Endothelial cell of umbilical vein (primary cell): ENCODE measurements at regions not wholly inside any gene's neighbourhood (a gene's known extent, or its start where the extent isn't known, plus 50 kb on each side); places are given as distances from the start of the nearest gene placed in this dataset.
A peak's percentile ranks its signal among the peaks of the same experiment; 100 is the strongest.

Experiments
- BruUV-seq: library from RNA; stranded (reverse); fragments of 400-500 nt; replicated peaks from 2 replicates; lab custom pipeline; 2021; lab: Mats Ljungman, UMichigan
- CTCF ChIA-PET: fragments of 300-600, 350-600 bp; sonication (Branson Sonifier 250); formaldehyde crosslinking; loops from one replicate; lab custom pipeline; 2021; ENCODE audit warnings: antibody characterized with exemption, inconsistent platforms; lab: Charles Lee
- POLR2A ChIA-PET: fragments of 300-600, 350-600 bp; sonication (Branson Sonifier 250); formaldehyde crosslinking; loops from one replicate; lab custom pipeline; 2021; ENCODE audit warnings: antibody characterized with exemption, inconsistent platforms; lab: Charles Lee
- DNase-seq: peaks from one replicate; pipeline ENCODE4 v3.0.0-alpha.2; 2011; ENCODE audit warnings: low read depth, low spot score
- FAIRE-seq: peaks from 2 replicates; lab custom pipeline; 2011; peaks lifted over from hg19 to GRCh38; lab: Jason Lieb, UNC
- H2AFZ ChIP-seq: 2 replicates; pipeline ENCODE4 v1.6.0; 2012; ENCODE audit warnings: low read depth, low read length, control low read depth, inconsistent platforms
- H3K27ac ChIP-seq: 2 replicates; pipeline ENCODE4 v1.5.1; 2011; ENCODE audit warnings: low read depth, mild to moderate bottlenecking, control low read depth, low read length, moderate library complexity; ENCODE audit not compliant: insufficient read depth
- H3K27me3 ChIP-seq, 2 experiments: 2 replicates each; pipeline versions ENCODE4 v1.6.0 to v1.6.1; 2011; ENCODE audit warnings: low read length in 2 of 2, mixed read lengths in 1 of 2; ENCODE audit not compliant: control insufficient read depth in 2 of 2, insufficient read depth in 2 of 2
- H3K36me3 ChIP-seq, 2 experiments: 2 replicates in 1 of 2; 3 replicates in 1 of 2; pipeline ENCODE4 v1.5.1; 2011; ENCODE audit warnings: low read length in 2 of 2, mild to moderate bottlenecking in 1 of 2, moderate library complexity in 1 of 2; ENCODE audit not compliant: control insufficient read depth in 2 of 2, insufficient read depth in 2 of 2; ENCODE audit errors: extremely low read depth in 1 of 2
- H3K4me1 ChIP-seq: 3 replicates; pipeline ENCODE4 v1.5.1; 2011; ENCODE audit warnings: mild to moderate bottlenecking, low read length; ENCODE audit not compliant: control insufficient read depth, insufficient read depth; ENCODE audit errors: extremely low read depth
- H3K4me2 ChIP-seq: 2 replicates; pipeline ENCODE4 v1.6.1; 2011; ENCODE audit warnings: low read length, control low read depth, mixed read lengths; ENCODE audit not compliant: insufficient read depth
- H3K4me3 ChIP-seq, 3 experiments: fragments of 200-600 bp in 1 of 3; sonication (generic), shearing (Covaris generic) in 1 of 3; replicated peaks in 1 of 3; 2 replicates each; pipeline ENCODE4 v1.5.1; 2011 to 2016; ENCODE audit warnings: control low read depth in 3 of 3, low read length in 3 of 3, mild to moderate bottlenecking in 2 of 3, inconsistent platforms in 1 of 3, low read depth in 1 of 3, moderate library complexity in 1 of 3; ENCODE audit not compliant: insufficient read depth in 1 of 3
- H3K79me2 ChIP-seq: 2 replicates; pipeline ENCODE4 v1.6.0; 2012; ENCODE audit warnings: low read length, inconsistent platforms; ENCODE audit not compliant: control insufficient read depth, insufficient read depth
- H3K9ac ChIP-seq: replicated peaks from 2 replicates; pipeline ENCODE3; 2011; ENCODE audit warnings: low read length, control low read depth; ENCODE audit not compliant: insufficient read depth; ENCODE audit errors: extremely low read depth
- H3K9me1 ChIP-seq: replicated peaks from 3 replicates; pipeline ENCODE4 v1.6.0; 2011; ENCODE audit warnings: mild to moderate bottlenecking, low read length; ENCODE audit not compliant: control insufficient read depth, insufficient read depth; ENCODE audit errors: extremely low read depth
- H3K9me3 ChIP-seq: replicated peaks from 2 replicates; pipeline ENCODE4 v1.5.1; 2012; ENCODE audit warnings: low read length, inconsistent platforms; ENCODE audit not compliant: control insufficient read depth, insufficient read depth
- H4K20me1 ChIP-seq: replicated peaks from 2 replicates; pipeline ENCODE3; 2011; ENCODE audit warnings: mild to moderate bottlenecking, low read length; ENCODE audit not compliant: control insufficient read depth, insufficient read depth; ENCODE audit errors: extremely low read depth
- EZH2 ChIP-seq: IDR thresholded peaks from 2 replicates; pipeline ENCODE4 v1.6.1; 2012; ENCODE audit warnings: borderline replicate concordance, low read depth, mild to moderate bottlenecking, moderate library complexity, low read length, inconsistent platforms; ENCODE audit not compliant: severe bottlenecking
- FOS ChIP-seq: IDR thresholded peaks from 2 replicates; pipeline ENCODE4 v1.6.1; 2011; ENCODE audit warnings: mild to moderate bottlenecking, low read length, moderate library complexity, borderline replicate concordance; ENCODE audit not compliant: insufficient read depth
- GATA2 ChIP-seq: IDR thresholded peaks from 2 replicates; pipeline ENCODE4 v1.7.0; 2011; ENCODE audit warnings: low read depth, mild to moderate bottlenecking, moderate library complexity, mixed read lengths, low read length; ENCODE audit not compliant: insufficient read length, insufficient read depth
- JUN ChIP-seq: IDR thresholded peaks from 2 replicates; pipeline ENCODE4 v1.6.1; 2011; ENCODE audit warnings: borderline replicate concordance, low read depth; ENCODE audit not compliant: insufficient read length, insufficient read depth
- MAX ChIP-seq: IDR thresholded peaks from 2 replicates; pipeline ENCODE4 v1.6.1; 2011; ENCODE audit not compliant: insufficient read depth, insufficient read length
- MYC ChIP-seq: IDR thresholded peaks from one replicate; pipeline ENCODE4 v1.6.1; 2011; ENCODE audit warnings: mild to moderate bottlenecking, low read depth, low read length
- POLR2A ChIP-seq: IDR thresholded peaks from 2 replicates; pipeline ENCODE4 v1.6.1; 2012; ENCODE audit warnings: low read depth, mild to moderate bottlenecking, control low read depth, low read length
- POLR2AphosphoS5 ChIP-seq: IDR thresholded peaks from 2 replicates; pipeline ENCODE4 v1.6.1; 2012; ENCODE audit warnings: low read depth, mild to moderate bottlenecking, control low read depth, low read length, moderate library complexity; ENCODE audit not compliant: insufficient read depth
- dilution Hi-C: fragments of 300-500 bp; cut with MboI; formaldehyde crosslinking; loops from one replicate; pipeline ENCODE4 v1.15.0; 2019; ENCODE audit warnings: low sequenced_read_pairs; ENCODE audit not compliant: extremely low pct_ligation_motif_present
- intact Hi-C: fragments of 100-400 bp; cut with micrococcal nuclease; formaldehyde crosslinking; loops from one replicate; pipeline ENCODE4 v1.10.0; 2022
- TF ChIP-seq, protein P1 (sequence below), 2 donors: IDR thresholded peaks; 1 replicate in 1 of 2; 2 replicates in 1 of 2; pipeline ENCODE4 v1.5.1; 2011; ENCODE audit warnings: low read length in 2 of 2, mild to moderate bottlenecking in 2 of 2, moderate library complexity in 2 of 2, control low read depth in 1 of 2, inconsistent platforms in 1 of 2, low read depth in 1 of 2; ENCODE audit not compliant: insufficient read depth in 1 of 2; ENCODE audit errors: extremely low read depth in 1 of 2

- H3K4me1 ChIP-seq, result no peaks in the 10 kb centered on the region
- no peaks in the 10 kb centered on the region for H3K36me3 ChIP-seq
- no TSS peak for BruUV-seq
- DNase-seq, result peak; percentile 2
- H2AFZ ChIP-seq, result no peak overlapping the region
- intact Hi-C loops, result no loop called here
- dilution Hi-C loops, result no loop called here
- H3K4me2 ChIP-seq, result no peak overlapping the region
- H3K9me3 ChIP-seq, result no peaks in the 10 kb centered on the region
- H4K20me1 ChIP-seq, result no peaks in the 10 kb centered on the region
- H3K4me3 ChIP-seq, result no peak overlapping the region
- ChIA-PET CTCF (no interaction called here), POLR2A (no interaction called here)
- H3K9ac ChIP-seq, result no peak overlapping the region
- H3K9me1 ChIP-seq, result no peaks in the 10 kb centered on the region
- no peak for FAIRE-seq
- no peaks in the 10 kb centered on the region for H3K79me2 ChIP-seq
- H3K27ac ChIP-seq, result no peak overlapping the region
- TF ChIP-seq MAX, result no peak
- no peak for TF ChIP-seq POLR2A
- TF ChIP-seq, protein P1, sequence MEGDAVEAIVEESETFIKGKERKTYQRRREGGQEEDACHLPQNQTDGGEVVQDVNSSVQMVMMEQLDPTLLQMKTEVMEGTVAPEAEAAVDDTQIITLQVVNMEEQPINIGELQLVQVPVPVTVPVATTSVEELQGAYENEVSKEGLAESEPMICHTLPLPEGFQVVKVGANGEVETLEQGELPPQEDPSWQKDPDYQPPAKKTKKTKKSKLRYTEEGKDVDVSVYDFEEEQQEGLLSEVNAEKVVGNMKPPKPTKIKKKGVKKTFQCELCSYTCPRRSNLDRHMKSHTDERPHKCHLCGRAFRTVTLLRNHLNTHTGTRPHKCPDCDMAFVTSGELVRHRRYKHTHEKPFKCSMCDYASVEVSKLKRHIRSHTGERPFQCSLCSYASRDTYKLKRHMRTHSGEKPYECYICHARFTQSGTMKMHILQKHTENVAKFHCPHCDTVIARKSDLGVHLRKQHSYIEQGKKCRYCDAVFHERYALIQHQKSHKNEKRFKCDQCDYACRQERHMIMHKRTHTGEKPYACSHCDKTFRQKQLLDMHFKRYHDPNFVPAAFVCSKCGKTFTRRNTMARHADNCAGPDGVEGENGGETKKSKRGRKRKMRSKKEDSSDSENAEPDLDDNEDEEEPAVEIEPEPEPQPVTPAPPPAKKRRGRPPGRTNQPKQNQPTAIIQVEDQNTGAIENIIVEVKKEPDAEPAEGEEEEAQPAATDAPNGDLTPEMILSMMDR (IDR thresholded peaks at IDR 0.05; ENCODE audit: extremely low read depth in 1 of 2, insufficient read depth in 1 of 2, low read depth in 1 of 2, low read length in 2 of 2), result no peak
- no peak for TF ChIP-seq MYC
- TF ChIP-seq POLR2AphosphoS5, result no peak
- no peak for TF ChIP-seq GATA2
- TF ChIP-seq JUN, result no peak
- no peak for TF ChIP-seq FOS
- TF ChIP-seq EZH2, result no peak
- no peaks in the 10 kb centered on the region for H3K27me3 ChIP-seq
Observed at GRCh38 chr1:68916221-68916902, 419.5 kb upstream of the DEPDC1 start.
